NCI-H1417 (cell line): ENCODE measurements at regions not wholly inside any gene's neighbourhood (a gene's known extent, or its start where the extent isn't known, plus 50 kb on each side); places are given as distances from the start of the nearest gene placed in this dataset.
A peak's percentile ranks its signal among the peaks of the same experiment; 100 is the strongest.
"Not testable (repeated sequence)": the region's sequence is repeated elsewhere in the genome, so short reads cannot be mapped to it uniquely, and the experiment has no call there.

ENCODE experiments used
- DNase-seq, 3 experiments: peaks; one replicate each; lab custom pipeline; 2025; lab: John Stamatoyannopoulos, UW

GRCh38 chr13:46466074-46466473 lies 79.0 kb upstream of the RUBCNL start:
- DNase-seq = not testable (repeated sequence)

DNA sequence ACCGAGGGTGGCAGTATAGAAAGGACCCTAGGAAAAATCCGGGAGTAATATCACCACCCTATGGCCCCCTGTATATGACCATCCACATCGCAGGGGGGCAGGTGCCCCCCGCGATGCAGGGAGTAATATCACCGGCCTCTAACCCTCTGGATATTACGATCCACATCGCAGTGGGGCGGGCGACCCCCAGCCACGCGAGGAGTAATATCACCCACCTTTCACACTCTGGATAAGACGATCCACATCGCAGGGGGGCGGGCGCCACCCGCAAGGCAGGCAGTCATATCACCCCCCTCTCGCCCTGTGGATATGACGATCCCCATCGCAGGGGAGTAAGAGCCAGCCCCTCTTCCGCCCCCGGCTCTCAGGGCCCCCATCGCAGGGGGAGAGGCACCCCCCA lies 76.7 kb upstream of the RUBCNL start:
- DNase-seq = no peak

- DNase-seq = not testable (repeated sequence)
Observed at GRCh38 chr13:46460223-46460622, 73.2 kb upstream of the RUBCNL start.

DNA sequence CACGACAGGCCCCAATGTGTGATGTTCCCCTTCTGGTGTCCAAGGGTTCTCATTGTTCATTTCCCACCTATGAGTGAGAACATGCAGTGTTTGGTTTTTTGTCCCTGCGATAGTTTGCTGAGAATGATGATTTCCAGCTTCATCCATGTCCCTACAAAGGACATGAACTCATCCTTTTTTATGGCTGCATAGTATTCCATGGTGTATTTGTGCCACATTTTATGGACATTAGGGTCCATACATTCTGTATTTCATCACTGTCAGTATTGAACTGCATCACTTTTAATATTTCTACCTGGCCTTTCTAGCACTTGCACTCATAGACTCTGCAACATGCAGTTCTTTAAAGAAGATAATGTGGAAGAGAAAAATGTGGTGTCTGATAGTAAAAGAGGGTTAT lies 70.2 kb upstream of the RUBCNL start:
- DNase-seq = not testable (repeated sequence)

DNA sequence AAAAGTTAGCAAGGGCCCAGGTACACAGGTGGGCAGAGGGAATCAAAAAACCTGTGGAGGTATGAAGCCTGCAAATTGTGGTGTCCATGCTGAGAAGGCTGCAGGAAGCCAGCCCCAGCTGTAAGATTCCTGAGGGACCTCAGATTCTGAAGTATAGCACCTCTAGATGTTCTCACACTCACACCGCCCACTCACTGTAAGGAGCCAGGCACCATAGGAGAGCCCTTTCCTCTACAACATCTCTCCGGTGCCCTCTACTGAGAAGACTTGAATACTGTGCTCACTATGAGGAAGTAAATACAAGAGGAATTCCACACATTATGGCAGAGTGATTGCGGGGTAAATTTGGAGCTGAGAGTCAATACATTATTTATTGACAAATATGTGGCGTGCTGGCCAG lies 68.9 kb upstream of the RUBCNL start:
- DNase-seq = peak in 2 of 3 experiments; percentile 15 to 49

DNA sequence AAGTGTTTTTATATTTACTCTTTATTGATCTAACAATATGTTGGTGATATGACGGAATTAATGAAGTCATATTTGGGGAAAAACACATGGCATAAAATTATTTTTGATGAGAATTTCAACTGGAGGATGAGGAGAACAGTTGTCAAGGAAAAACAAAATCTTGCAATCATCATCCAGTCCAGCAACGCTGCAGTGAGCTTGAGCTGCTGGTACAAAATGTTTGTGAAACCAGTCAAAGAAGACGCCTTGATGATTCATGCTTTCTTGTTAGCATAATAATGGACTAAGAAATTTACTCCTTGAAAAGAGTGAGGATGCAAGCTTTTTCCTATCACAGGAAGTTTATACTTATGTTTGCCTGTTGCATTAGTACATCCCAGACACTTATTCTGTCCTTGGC lies 64.1 kb upstream of the RUBCNL start:
- DNase-seq = not testable (repeated sequence)

- not testable (repeated sequence) for DNase-seq
Observed at GRCh38 chr13:46449949-46450348, 62.9 kb upstream of the RUBCNL start.

GRCh38 chr13:46448148-46448547 lies 61.1 kb upstream of the RUBCNL start:
- DNase-seq = not testable (repeated sequence)

- DNase-seq = not testable (repeated sequence)
Observed at GRCh38 chr13:46437808-46438404, 50.9 kb upstream of the RUBCNL start.
